Ishikawa (cell line): ENCODE measurements at regions not wholly inside any gene's neighbourhood (a gene's known extent, or its start where the extent isn't known, plus 50 kb on each side); places are given as distances from the start of the nearest gene placed in this dataset.

Source experiments
- CEBPB ChIP-seq: IDR thresholded peaks from 2 replicates; pipeline ENCODE4 v1.6.1; 2012
- CREB1 ChIP-seq: IDR thresholded peaks from 2 replicates; pipeline ENCODE4 v1.6.1; 2012; ENCODE audit warnings: low read depth
- EP300 ChIP-seq: IDR thresholded peaks from 2 replicates; pipeline ENCODE4 v1.6.1; 2012; ENCODE audit warnings: borderline replicate concordance
- TCF12 ChIP-seq: IDR thresholded peaks from 2 replicates; pipeline ENCODE4 v1.6.1; 2012; ENCODE audit warnings: low read depth
- TF ChIP-seq, protein P1 (sequence below): IDR thresholded peaks from 2 replicates; pipeline ENCODE4 v1.6.1; 2012; ENCODE audit warnings: low read depth, mild to moderate bottlenecking
- TF ChIP-seq, protein P2 (sequence below): IDR thresholded peaks from 2 replicates; pipeline ENCODE4 v1.6.1; 2012

DNA sequence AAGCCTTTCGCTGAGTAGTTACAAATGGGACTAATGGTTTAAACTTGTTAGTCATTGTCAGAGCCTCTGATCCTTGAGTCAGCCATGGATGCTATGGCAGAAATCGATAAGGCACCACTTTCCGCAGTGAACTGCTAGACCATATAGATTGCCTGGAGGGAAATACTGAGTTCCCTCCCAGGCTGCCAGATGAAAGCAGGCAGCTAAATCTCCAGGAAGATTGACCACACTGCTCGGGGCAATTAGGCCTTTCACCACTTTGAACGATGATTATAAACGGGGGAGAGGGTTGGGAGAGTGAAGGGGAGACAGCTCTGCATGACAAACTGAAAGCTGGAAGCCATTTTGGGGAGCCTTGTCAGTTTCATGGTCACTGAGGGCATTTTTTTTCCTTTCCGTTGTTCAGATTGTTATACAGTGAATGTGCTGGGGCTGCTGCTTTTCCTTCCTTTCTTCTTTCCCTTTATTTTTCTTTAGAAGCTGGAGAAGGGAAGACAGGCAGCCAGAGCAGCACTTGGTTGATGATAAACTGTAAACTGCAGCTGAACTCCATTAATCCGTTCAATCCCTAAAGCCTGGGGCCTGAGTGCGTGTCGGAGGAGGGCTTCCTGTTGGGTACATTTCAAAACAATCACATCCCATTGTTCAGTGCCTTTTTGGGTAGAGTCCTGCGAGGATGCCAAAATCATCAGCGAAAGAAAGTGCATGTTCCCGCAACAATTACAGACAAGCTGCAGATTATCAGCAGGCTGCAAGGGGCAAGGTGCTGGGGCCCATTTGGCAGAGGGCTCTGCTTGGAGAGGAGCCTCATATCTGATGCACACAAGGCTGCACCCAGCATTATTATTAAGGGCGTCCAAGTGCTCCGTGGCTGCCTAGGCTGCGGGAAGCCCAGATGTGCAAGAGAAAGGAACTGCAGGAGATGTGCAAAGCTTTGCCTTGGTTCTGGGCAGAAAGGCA is 308.4 kb downstream of the PSAT1 start:
- TF ChIP-seq, protein P1, sequence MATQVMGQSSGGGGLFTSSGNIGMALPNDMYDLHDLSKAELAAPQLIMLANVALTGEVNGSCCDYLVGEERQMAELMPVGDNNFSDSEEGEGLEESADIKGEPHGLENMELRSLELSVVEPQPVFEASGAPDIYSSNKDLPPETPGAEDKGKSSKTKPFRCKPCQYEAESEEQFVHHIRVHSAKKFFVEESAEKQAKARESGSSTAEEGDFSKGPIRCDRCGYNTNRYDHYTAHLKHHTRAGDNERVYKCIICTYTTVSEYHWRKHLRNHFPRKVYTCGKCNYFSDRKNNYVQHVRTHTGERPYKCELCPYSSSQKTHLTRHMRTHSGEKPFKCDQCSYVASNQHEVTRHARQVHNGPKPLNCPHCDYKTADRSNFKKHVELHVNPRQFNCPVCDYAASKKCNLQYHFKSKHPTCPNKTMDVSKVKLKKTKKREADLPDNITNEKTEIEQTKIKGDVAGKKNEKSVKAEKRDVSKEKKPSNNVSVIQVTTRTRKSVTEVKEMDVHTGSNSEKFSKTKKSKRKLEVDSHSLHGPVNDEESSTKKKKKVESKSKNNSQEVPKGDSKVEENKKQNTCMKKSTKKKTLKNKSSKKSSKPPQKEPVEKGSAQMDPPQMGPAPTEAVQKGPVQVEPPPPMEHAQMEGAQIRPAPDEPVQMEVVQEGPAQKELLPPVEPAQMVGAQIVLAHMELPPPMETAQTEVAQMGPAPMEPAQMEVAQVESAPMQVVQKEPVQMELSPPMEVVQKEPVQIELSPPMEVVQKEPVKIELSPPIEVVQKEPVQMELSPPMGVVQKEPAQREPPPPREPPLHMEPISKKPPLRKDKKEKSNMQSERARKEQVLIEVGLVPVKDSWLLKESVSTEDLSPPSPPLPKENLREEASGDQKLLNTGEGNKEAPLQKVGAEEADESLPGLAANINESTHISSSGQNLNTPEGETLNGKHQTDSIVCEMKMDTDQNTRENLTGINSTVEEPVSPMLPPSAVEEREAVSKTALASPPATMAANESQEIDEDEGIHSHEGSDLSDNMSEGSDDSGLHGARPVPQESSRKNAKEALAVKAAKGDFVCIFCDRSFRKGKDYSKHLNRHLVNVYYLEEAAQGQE = no peak
- TF ChIP-seq, protein P2, sequence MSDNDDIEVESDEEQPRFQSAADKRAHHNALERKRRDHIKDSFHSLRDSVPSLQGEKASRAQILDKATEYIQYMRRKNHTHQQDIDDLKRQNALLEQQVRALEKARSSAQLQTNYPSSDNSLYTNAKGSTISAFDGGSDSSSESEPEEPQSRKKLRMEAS = no peak
- TF ChIP-seq EP300 (no peak), CREB1 (no peak), TCF12 (no peak), CEBPB (no peak)
